ENCODE measurements at regions not wholly inside any gene's neighbourhood (a gene's known extent, or its start where the extent isn't known, plus 50 kb on each side); places are given as distances from the start of the nearest gene placed in this dataset.

DNA sequence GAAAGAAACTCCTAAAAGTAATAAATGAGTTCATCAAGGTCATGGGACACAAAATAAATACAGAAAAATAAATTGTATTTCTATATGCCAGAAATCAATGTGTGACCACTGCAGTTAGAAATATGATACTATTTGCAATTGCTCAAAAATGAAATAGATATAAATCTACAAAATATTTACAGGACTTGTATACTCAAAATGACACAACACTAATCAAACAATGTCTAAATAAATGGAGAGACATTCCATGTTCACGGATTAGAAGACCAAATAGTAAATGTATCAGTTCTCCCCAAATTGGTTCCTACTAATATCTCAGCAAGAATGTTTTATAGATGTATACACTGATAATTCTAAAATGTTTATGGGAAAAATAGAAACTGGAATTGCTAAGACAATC lies 345.3 kb downstream of the NR2F1-AS1 start:
- Histone ChIP-seq H3K9me2 (ENCODE audit: low read depth, low read length) (no peaks in the 10 kb centered on the region), H4K20me1 (ENCODE audit: insufficient read depth, low read length) (no peaks in the 10 kb centered on the region), H3K4me3 (ENCODE audit: low read depth, low read length, poor library complexity, severe bottlenecking) (no peak overlapping the region), H3K27me3 (ENCODE audit: insufficient read depth, low read length) (no peaks in the 10 kb centered on the region), H3K27ac (ENCODE audit: low read depth, low read length, poor library complexity, severe bottlenecking) (no peak overlapping the region), H3K4me1 (ENCODE audit: insufficient read depth, low read length, severe bottlenecking) (no peaks in the 10 kb centered on the region), H3K4me2 (ENCODE audit: low read length) (no peak overlapping the region), H3K9me3 (ENCODE audit: low read length) (no peaks in the 10 kb centered on the region), H2AFZ (ENCODE audit: low read length) (no peak overlapping the region), H3F3A (ENCODE audit: insufficient read depth, low read length) (no peaks in the 10 kb centered on the region), H3K9ac (ENCODE audit: low read length) (no peak overlapping the region), H3K79me2 (ENCODE audit: insufficient read depth, low read length) (no peaks in the 10 kb centered on the region), H3K36me3 (ENCODE audit: insufficient read depth, low read length) (no peaks in the 10 kb centered on the region)
- TF ChIP-seq EZH2 (IDR thresholded peaks at IDR 0.05; ENCODE audit: borderline replicate concordance, low read length): no peak
- TF ChIP-seq, protein P1, sequence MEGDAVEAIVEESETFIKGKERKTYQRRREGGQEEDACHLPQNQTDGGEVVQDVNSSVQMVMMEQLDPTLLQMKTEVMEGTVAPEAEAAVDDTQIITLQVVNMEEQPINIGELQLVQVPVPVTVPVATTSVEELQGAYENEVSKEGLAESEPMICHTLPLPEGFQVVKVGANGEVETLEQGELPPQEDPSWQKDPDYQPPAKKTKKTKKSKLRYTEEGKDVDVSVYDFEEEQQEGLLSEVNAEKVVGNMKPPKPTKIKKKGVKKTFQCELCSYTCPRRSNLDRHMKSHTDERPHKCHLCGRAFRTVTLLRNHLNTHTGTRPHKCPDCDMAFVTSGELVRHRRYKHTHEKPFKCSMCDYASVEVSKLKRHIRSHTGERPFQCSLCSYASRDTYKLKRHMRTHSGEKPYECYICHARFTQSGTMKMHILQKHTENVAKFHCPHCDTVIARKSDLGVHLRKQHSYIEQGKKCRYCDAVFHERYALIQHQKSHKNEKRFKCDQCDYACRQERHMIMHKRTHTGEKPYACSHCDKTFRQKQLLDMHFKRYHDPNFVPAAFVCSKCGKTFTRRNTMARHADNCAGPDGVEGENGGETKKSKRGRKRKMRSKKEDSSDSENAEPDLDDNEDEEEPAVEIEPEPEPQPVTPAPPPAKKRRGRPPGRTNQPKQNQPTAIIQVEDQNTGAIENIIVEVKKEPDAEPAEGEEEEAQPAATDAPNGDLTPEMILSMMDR (IDR thresholded peaks at IDR 0.05; ENCODE audit: low read length): no peak

GRCh38 chr5:93226202-93226735 lies 354.8 kb downstream of the NR2F1-AS1 start:
- TF ChIP-seq, protein P1 (IDR thresholded peaks at IDR 0.05; ENCODE audit: low read length): no peak
- TF ChIP-seq EZH2 (IDR thresholded peaks at IDR 0.05; ENCODE audit: borderline replicate concordance, low read length): no peak
- H3K27ac ChIP-seq (ENCODE audit: low read depth, low read length, poor library complexity, severe bottlenecking): no peak overlapping the region
- no peak overlapping the region for H3K4me2 ChIP-seq (ENCODE audit: low read length)
- no peaks in the 10 kb centered on the region for H3F3A ChIP-seq (ENCODE audit: insufficient read depth, low read length)
- no peak overlapping the region for H3K4me3 ChIP-seq (ENCODE audit: low read depth, low read length, poor library complexity, severe bottlenecking)
- H3K9me3 ChIP-seq (ENCODE audit: low read length): no peaks in the 10 kb centered on the region
- H3K27me3 ChIP-seq (ENCODE audit: insufficient read depth, low read length): no peaks in the 10 kb centered on the region
- H3K9me2 ChIP-seq (ENCODE audit: low read depth, low read length): no peaks in the 10 kb centered on the region
- no peaks in the 10 kb centered on the region for H4K20me1 ChIP-seq (ENCODE audit: insufficient read depth, low read length)
- no peak overlapping the region for H2AFZ ChIP-seq (ENCODE audit: low read length)
- no peaks in the 10 kb centered on the region for H3K79me2 ChIP-seq (ENCODE audit: insufficient read depth, low read length)
- H3K4me1 ChIP-seq (ENCODE audit: insufficient read depth, low read length, severe bottlenecking): no peaks in the 10 kb centered on the region
- H3K9ac ChIP-seq (ENCODE audit: low read length): no peak overlapping the region
- H3K36me3 ChIP-seq (ENCODE audit: insufficient read depth, low read length): no peaks in the 10 kb centered on the region

- no peak overlapping the region for H3K9ac ChIP-seq (ENCODE audit: low read length)
- H3K79me2 ChIP-seq (ENCODE audit: insufficient read depth, low read length): no peaks in the 10 kb centered on the region
- H2AFZ ChIP-seq (ENCODE audit: low read length): no peak overlapping the region
- H3F3A ChIP-seq (ENCODE audit: insufficient read depth, low read length): no peaks in the 10 kb centered on the region
- H3K9me2 ChIP-seq (ENCODE audit: low read depth, low read length): no peaks in the 10 kb centered on the region
- no peak overlapping the region for H3K27ac ChIP-seq (ENCODE audit: low read depth, low read length, poor library complexity, severe bottlenecking)
- H3K4me1 ChIP-seq (ENCODE audit: insufficient read depth, low read length, severe bottlenecking): no peaks in the 10 kb centered on the region
- no peaks in the 10 kb centered on the region for H3K9me3 ChIP-seq (ENCODE audit: low read length)
- no peaks in the 10 kb centered on the region for H3K27me3 ChIP-seq (ENCODE audit: insufficient read depth, low read length)
- TF ChIP-seq EZH2 (IDR thresholded peaks at IDR 0.05; ENCODE audit: borderline replicate concordance, low read length): no peak
- TF ChIP-seq, protein P1 (IDR thresholded peaks at IDR 0.05; ENCODE audit: low read length): no peak
- H3K36me3 ChIP-seq (ENCODE audit: insufficient read depth, low read length): no peaks in the 10 kb centered on the region
- no peak overlapping the region for H3K4me2 ChIP-seq (ENCODE audit: low read length)
- no peaks in the 10 kb centered on the region for H4K20me1 ChIP-seq (ENCODE audit: insufficient read depth, low read length)
- no peak overlapping the region for H3K4me3 ChIP-seq (ENCODE audit: low read depth, low read length, poor library complexity, severe bottlenecking)
These were observed 355.3 kb downstream of the NR2F1-AS1 start for GRCh38 chr5:93225748-93226147.

Measured in OCI-LY1 (cell line).